ENCODE measurements at regions not wholly inside any gene's neighbourhood (a gene's known extent, or its start where the extent isn't known, plus 50 kb on each side); places are given as distances from the start of the nearest gene placed in this dataset.

DNA sequence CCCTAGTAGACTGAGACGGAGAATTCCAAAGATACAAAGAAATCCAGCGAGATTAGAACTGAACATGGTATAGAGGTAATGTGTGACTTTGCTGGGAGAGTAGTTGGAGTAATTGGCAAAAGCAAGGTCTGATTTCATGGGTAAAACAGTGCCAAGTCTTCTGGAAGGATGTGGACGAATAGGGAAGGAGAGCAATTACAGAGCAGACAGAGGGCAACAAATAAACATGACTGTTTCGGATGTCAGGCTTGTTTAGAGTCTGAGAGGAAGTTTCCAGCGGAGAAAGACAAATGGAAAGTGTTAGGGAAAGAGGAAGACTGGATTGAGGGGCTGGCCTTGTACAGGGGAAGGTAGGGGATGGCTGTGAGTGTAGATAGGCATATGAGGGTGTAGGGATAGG, 190.4 kb upstream of the ADRA1D start:
- TF ChIP-seq, protein P1, sequence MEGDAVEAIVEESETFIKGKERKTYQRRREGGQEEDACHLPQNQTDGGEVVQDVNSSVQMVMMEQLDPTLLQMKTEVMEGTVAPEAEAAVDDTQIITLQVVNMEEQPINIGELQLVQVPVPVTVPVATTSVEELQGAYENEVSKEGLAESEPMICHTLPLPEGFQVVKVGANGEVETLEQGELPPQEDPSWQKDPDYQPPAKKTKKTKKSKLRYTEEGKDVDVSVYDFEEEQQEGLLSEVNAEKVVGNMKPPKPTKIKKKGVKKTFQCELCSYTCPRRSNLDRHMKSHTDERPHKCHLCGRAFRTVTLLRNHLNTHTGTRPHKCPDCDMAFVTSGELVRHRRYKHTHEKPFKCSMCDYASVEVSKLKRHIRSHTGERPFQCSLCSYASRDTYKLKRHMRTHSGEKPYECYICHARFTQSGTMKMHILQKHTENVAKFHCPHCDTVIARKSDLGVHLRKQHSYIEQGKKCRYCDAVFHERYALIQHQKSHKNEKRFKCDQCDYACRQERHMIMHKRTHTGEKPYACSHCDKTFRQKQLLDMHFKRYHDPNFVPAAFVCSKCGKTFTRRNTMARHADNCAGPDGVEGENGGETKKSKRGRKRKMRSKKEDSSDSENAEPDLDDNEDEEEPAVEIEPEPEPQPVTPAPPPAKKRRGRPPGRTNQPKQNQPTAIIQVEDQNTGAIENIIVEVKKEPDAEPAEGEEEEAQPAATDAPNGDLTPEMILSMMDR (IDR thresholded peaks at IDR 0.05; ENCODE audit: borderline replicate concordance, extremely low read depth, low read length, poor library complexity, severe bottlenecking), result no peak
- no peak for TF ChIP-seq EZH2 (IDR thresholded peaks at IDR 0.05; ENCODE audit: borderline replicate concordance, low read depth, low read length, severe bottlenecking)

All from DND-41 (cell line).